ENCODE measurements at regions not wholly inside any gene's neighbourhood (a gene's known extent, or its start where the extent isn't known, plus 50 kb on each side); places are given as distances from the start of the nearest gene placed in this dataset.

DNA sequence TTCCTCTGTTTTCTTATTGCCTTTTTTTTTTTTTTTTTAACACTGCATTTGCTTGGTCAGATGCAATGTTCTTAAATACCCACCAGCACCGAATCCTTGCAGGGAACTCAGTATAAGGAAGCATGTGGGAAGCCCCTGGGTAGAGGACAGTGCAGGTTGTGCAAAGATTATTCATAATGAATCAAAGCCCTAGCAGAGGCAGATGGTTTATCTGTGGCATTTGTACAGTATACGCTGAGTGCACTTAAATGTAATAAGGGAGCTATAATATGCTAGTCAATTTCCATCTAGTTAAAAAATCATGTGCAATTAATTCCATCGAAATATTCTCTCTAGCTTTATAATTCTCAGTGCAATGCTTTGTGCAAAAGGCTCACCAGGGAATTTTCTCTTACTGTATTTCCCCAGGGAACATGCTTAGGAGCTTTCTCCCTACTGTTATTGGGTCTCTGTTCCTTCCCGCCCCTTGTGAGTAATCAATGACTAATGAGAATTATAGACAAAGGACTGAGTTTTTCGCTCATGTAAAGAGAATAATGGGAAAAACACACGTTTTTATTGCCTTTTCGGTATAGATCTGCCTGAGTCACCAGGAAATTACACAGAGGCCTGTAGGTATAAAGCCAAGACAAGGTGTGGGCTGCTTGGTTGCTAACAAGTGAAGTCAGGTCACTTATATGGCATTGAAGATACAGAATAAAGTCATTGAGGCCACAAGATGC is 1214.3 kb upstream of the TMEM132C start:
- TF ChIP-seq POLR2A (IDR thresholded peaks at IDR 0.05) (no peak), CTCF (IDR thresholded peaks at IDR 0.05 in 4 of 5, conservative IDR thresholded peaks at IDR 0.05 in 1 of 5) (no peak)

Data from gastrocnemius medialis (tissue), 4 donors.